H1 (cell line): ENCODE measurements at regions not wholly inside any gene's neighbourhood (a gene's known extent, or its start where the extent isn't known, plus 50 kb on each side); places are given as distances from the start of the nearest gene placed in this dataset.

Source experiments
- CTCF ChIA-PET: fragments of 300-600 bp; sonication (Branson Sonifier 250); formaldehyde crosslinking; loops from one replicate; lab custom pipeline; 2021; ENCODE audit not compliant: partially characterized antibody; lab: Charles Lee
- POLR2A ChIA-PET: fragments of 300-600 bp; sonication (Branson Sonifier 250); formaldehyde crosslinking; loops from one replicate; lab custom pipeline; 2021; ENCODE audit warnings: inconsistent platforms; ENCODE audit not compliant: partially characterized antibody; lab: Charles Lee
- DNase-seq, 2 experiments: peaks; one replicate each; pipeline versions ENCODE4 v3.0.0 to v3.0.0-alpha.2; 2010 to 2022; ENCODE audit warnings: low spot score in 2 of 2, low read depth in 1 of 2, mixed read lengths in 1 of 2
- FAIRE-seq: peaks from 2 replicates; lab custom pipeline; 2011; peaks lifted over from hg19 to GRCh38; lab: Jason Lieb, UNC
- H2AFZ ChIP-seq: 2 replicates; pipeline ENCODE4 v1.8.1; 2012; ENCODE audit warnings: low read length, inconsistent platforms
- H2AK5ac ChIP-seq: 2 replicates; pipeline ENCODE4 v1.6.1; 2013; ENCODE audit warnings: low read depth, low read length
- H2BK120ac ChIP-seq: replicated peaks from 2 replicates; pipeline ENCODE3; 2013; ENCODE audit warnings: low read depth, low read length, inconsistent platforms
- H2BK12ac ChIP-seq: 2 replicates; pipeline ENCODE4 v1.6.1; 2013; ENCODE audit warnings: low read depth, low read length
- H2BK15ac ChIP-seq: 2 replicates; pipeline ENCODE4 v1.6.1; 2013; ENCODE audit warnings: low read length
- H2BK20ac ChIP-seq: 2 replicates; pipeline ENCODE4 v1.6.1; 2013; ENCODE audit warnings: low read length
- H2BK5ac ChIP-seq: 2 replicates; pipeline ENCODE4 v1.6.1; 2013; ENCODE audit warnings: low read depth, low read length
- H3K14ac ChIP-seq: 2 replicates; pipeline ENCODE4 v1.6.1; 2013; ENCODE audit warnings: inconsistent platforms; ENCODE audit not compliant: insufficient read length
- H3K18ac ChIP-seq: 2 replicates; pipeline ENCODE4 v1.6.1; 2013; ENCODE audit warnings: low read length; ENCODE audit errors: extremely low read depth
- H3K23ac ChIP-seq: 2 replicates; pipeline ENCODE4 v1.6.1; 2013; ENCODE audit warnings: inconsistent platforms; ENCODE audit not compliant: insufficient read length
- H3K23me2 ChIP-seq: 2 replicates; pipeline ENCODE4 v1.6.1; 2013; ENCODE audit warnings: low read depth, low read length
- H3K27ac ChIP-seq: 2 replicates; pipeline ENCODE4 v1.6.1; 2011; ENCODE audit warnings: low read depth, low read length, inconsistent platforms
- H3K27me3 ChIP-seq, 4 experiments: replicated peaks in 1 of 4; 1 replicate in 1 of 4; 2 replicates in 3 of 4; pipeline versions ENCODE4 v1.6.1 to v1.8.1; 2011 to 2013; ENCODE audit warnings: low read length in 3 of 4, mild to moderate bottlenecking in 3 of 4, inconsistent platforms in 2 of 4, mixed read lengths in 2 of 4, moderate library complexity in 1 of 4; ENCODE audit not compliant: control insufficient read depth in 3 of 4, insufficient read depth in 3 of 4; ENCODE audit errors: extremely low read depth in 1 of 4
- H3K36me3 ChIP-seq, 4 experiments: 2 replicates each; pipeline versions ENCODE4 v1.6.1 to v1.8.1; 2011 to 2013; ENCODE audit warnings: mild to moderate bottlenecking in 4 of 4, low read length in 3 of 4, moderate library complexity in 2 of 4, control low read depth in 1 of 4, inconsistent platforms in 1 of 4; ENCODE audit not compliant: insufficient read depth in 4 of 4, control insufficient read depth in 2 of 4
- H3K4ac ChIP-seq: replicated peaks from 2 replicates; pipeline ENCODE3; 2013; ENCODE audit warnings: low read length, low read depth, mixed read lengths, inconsistent platforms; ENCODE audit not compliant: insufficient read length
- H3K4me1 ChIP-seq, 4 experiments: replicated peaks in 1 of 4; 1 replicate in 1 of 4; 2 replicates in 3 of 4; pipeline versions ENCODE4 v1.6.1 to v1.8.1; 2011 to 2013; ENCODE audit warnings: low read length in 3 of 4, inconsistent platforms in 2 of 4, mixed read lengths in 1 of 4; ENCODE audit not compliant: insufficient read depth in 4 of 4, control insufficient read depth in 3 of 4
- H3K4me2 ChIP-seq, 2 experiments: 2 replicates each; pipeline versions ENCODE4 v1.6.1 to v1.8.1; 2011 to 2013; ENCODE audit warnings: low read depth in 2 of 2, low read length in 2 of 2, control low read depth in 1 of 2, inconsistent platforms in 1 of 2, mild to moderate bottlenecking in 1 of 2; ENCODE audit not compliant: insufficient read depth in 1 of 2
- H3K4me3 ChIP-seq, 4 experiments: fragments of 200-600, 300-600 bp in 1 of 4; sonication (generic), shearing (Covaris generic), sonication (Bioruptor Twin) in 1 of 4; 2 replicates each; pipeline versions ENCODE4 v1.5.1 to v1.8.1; 2011 to 2016; ENCODE audit warnings: low read length in 4 of 4, low read depth in 3 of 4, control low read depth in 2 of 4, inconsistent platforms in 2 of 4, mild to moderate bottlenecking in 2 of 4, mixed read lengths in 1 of 4, moderate library complexity in 1 of 4; ENCODE audit not compliant: insufficient read depth in 2 of 4; ENCODE audit errors: extremely low read depth in 1 of 4
- H3K56ac ChIP-seq: replicated peaks from 2 replicates; pipeline ENCODE3; 2013; ENCODE audit warnings: low read depth, mild to moderate bottlenecking, mixed read lengths, low read length, inconsistent platforms; ENCODE audit not compliant: insufficient read length
- H3K79me1 ChIP-seq: 2 replicates; pipeline ENCODE4 v1.6.1; 2013; ENCODE audit warnings: low read depth, low read length, control low read depth
- H3K79me2 ChIP-seq, 2 experiments: 2 replicates each; pipeline versions ENCODE4 v1.6.1 to v1.8.1; 2012 to 2013; ENCODE audit warnings: low read length in 2 of 2, mild to moderate bottlenecking in 2 of 2, inconsistent platforms in 1 of 2; ENCODE audit not compliant: insufficient read depth in 2 of 2, control insufficient read depth in 1 of 2
- H3K9ac ChIP-seq, 4 experiments: replicated peaks in 1 of 4; 1 replicate in 1 of 4; 2 replicates in 3 of 4; pipeline versions ENCODE4 v1.6.1 to v1.8.1; 2011 to 2013; ENCODE audit warnings: low read depth in 3 of 4, low read length in 3 of 4, control low read depth in 2 of 4, mild to moderate bottlenecking in 2 of 4, moderate library complexity in 2 of 4, inconsistent platforms in 1 of 4; ENCODE audit errors: extremely low read depth in 1 of 4
- H3K9me3 ChIP-seq, 2 experiments: 2 replicates each; pipeline versions ENCODE4 v1.6.1 to v1.8.1; 2012 to 2013; ENCODE audit warnings: mild to moderate bottlenecking in 2 of 2, moderate library complexity in 2 of 2, control low read depth in 1 of 2, inconsistent platforms in 1 of 2, low read depth in 1 of 2, low read length in 1 of 2, mixed read lengths in 1 of 2; ENCODE audit not compliant: insufficient read depth in 2 of 2
- H4K20me1 ChIP-seq, 2 experiments: replicated peaks in 1 of 2; 2 replicates each; pipeline versions ENCODE3 to v1.8.1; 2011 to 2013; ENCODE audit warnings: inconsistent platforms in 2 of 2, low read length in 2 of 2, mild to moderate bottlenecking in 1 of 2; ENCODE audit not compliant: insufficient read depth in 2 of 2, control insufficient read depth in 1 of 2
- H4K5ac ChIP-seq: 2 replicates; pipeline ENCODE4 v1.6.1; 2013; ENCODE audit warnings: low read length, low read depth, mixed read lengths, inconsistent platforms; ENCODE audit not compliant: insufficient read length
- H4K8ac ChIP-seq: 2 replicates; pipeline ENCODE4 v1.8.0; 2013; ENCODE audit warnings: mild to moderate bottlenecking, moderate library complexity, low read length, inconsistent platforms; ENCODE audit not compliant: insufficient read depth; ENCODE audit errors: extremely low read depth
- H4K91ac ChIP-seq: replicated peaks from 2 replicates; pipeline ENCODE3; 2013; ENCODE audit warnings: low read length, mixed read lengths, inconsistent platforms; ENCODE audit not compliant: insufficient read length
- JUND ChIP-seq: IDR thresholded peaks from 2 replicates; pipeline ENCODE4 v1.6.1; 2011; ENCODE audit warnings: mild to moderate bottlenecking, improper control_type of control experiment, low read length
- TEAD4 ChIP-seq: IDR thresholded peaks from 2 replicates; pipeline ENCODE4 v1.6.1; 2012; ENCODE audit warnings: low read depth, low read length, inconsistent platforms, mixed read lengths
- WGBS, 2 experiments: shearing (Covaris generic) in 1 of 2; methylation state at CpG; one replicate each; pipeline versions ENCODE4 v1.1.6 to v1.1.7; 2013 to 2015; ENCODE audit warnings: low lambda C conversion rate in 2 of 2, mixed read lengths in 2 of 2, inconsistent platforms in 1 of 2, low coverage in 1 of 2, missing lambda C conversion rate in 1 of 2; ENCODE audit not compliant: insufficient replicate concordance in 2 of 2, insufficient coverage in 1 of 2, insufficient read length in 1 of 2; ENCODE audit errors: extremely low coverage in 1 of 2, missing lambda C conversion rate in 1 of 2; 5-methylcytosine and 5-hydroxymethylcytosine counted together

DNA sequence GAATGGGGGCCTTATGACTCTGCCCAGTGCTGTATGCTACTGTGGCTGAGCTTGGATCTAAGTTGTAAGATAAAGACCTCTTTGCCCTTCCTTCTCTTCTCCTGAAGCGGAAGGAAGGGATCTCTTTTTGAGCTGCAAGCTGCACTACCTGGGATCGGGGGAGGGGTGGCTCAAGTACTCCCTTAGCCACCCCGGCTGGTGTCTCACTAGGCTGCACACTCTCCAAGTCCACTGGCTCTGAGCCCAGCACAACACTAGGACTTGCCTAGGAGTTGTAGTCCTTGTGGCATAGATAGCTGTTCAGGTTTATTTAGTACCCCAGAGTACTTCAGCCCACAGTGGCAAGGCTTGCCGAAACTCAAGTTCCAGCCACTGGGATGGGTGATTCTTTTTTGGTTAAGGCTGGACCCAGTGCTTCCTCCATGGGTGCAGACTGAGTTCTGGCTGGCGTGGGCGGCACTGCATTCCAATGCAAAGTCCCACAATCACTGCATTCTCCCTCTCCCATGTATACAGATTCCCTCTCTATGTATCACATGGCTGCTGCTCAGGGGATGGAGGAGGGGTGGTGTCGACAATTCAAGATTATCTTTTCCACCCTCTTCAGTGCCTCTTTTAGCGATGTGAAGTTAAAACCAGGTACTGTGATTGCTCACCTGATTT lies 76.2 kb upstream of the SLC25A13 start:
- no peaks in the 10 kb centered on the region for H3K36me3 ChIP-seq
- H3K4ac ChIP-seq: no peak overlapping the region
- H4K91ac ChIP-seq: no peak overlapping the region
- H2BK12ac ChIP-seq: no peak overlapping the region
- no peak overlapping the region for H3K23ac ChIP-seq
- no peak overlapping the region for H3K9ac ChIP-seq
- no peak overlapping the region for H3K14ac ChIP-seq
- no peak overlapping the region for H2BK5ac ChIP-seq
- H2AFZ ChIP-seq: no peak overlapping the region
- H3K56ac ChIP-seq: no peak overlapping the region
- H3K4me2 ChIP-seq: 0 out of 4 replicates have a peak overlapping the region, but pooled peaks of 1 of the 2 experiments have one; percentile 21
- H3K9me3 ChIP-seq: no peaks in the 10 kb centered on the region
- no peak overlapping the region for H4K8ac ChIP-seq
- WGBS, 2 experiments: 87% methylated on average over 8 of the region's 8 CpGs; no CpG with 5 or more reads in 1 of the 2 experiments
- no peak overlapping the region for H2AK5ac ChIP-seq
- no peak overlapping the region for H4K5ac ChIP-seq
- no peaks in the 10 kb centered on the region for H4K20me1 ChIP-seq
- no peaks in the 10 kb centered on the region; a peak in 1 of 7 replicates for H3K27me3 ChIP-seq
- H3K79me2 ChIP-seq: no peaks in the 10 kb centered on the region
- no peak overlapping the region for H2BK15ac ChIP-seq
- H3K23me2 ChIP-seq: no peaks in the 10 kb centered on the region
- no peak overlapping the region for H2BK120ac ChIP-seq
- TF ChIP-seq TEAD4: peak; percentile 33; the same call in 1 of the 2 replicates
- no peak for TF ChIP-seq JUND
- no peak overlapping the region for H2BK20ac ChIP-seq
- FAIRE-seq (no peak), DNase-seq (no peak)
- H3K4me1 ChIP-seq: peaks cover 0 to 4% (median 0%) of the 10 kb centered on the region in 4 experiments; a peak in 1 of 7 replicates
- no peak overlapping the region for H3K27ac ChIP-seq
- no peak overlapping the region for H3K4me3 ChIP-seq
- no peak overlapping the region for H3K18ac ChIP-seq
- POLR2A ChIA-PET: no interaction called here
- H3K79me1 ChIP-seq: no peaks in the 10 kb centered on the region
- CTCF ChIA-PET: interaction anchor here (0.6 to 1.1 kb wide), 2 partner anchors 533 to 585 kb away, joined by 3 read pairs; no protein-coding TSS in a partner anchor
